AG10803 (cell line): ENCODE measurements at regions not wholly inside any gene's neighbourhood (a gene's known extent, or its start where the extent isn't known, plus 50 kb on each side); places are given as distances from the start of the nearest gene placed in this dataset.

Source experiments
- DNase-seq: peaks from one replicate; pipeline ENCODE4 v3.0.0; 2010; ENCODE audit warnings: low read depth
- H3K4me3 ChIP-seq: 2 replicates; pipeline ENCODE4 v1.5.1; 2011; ENCODE audit warnings: mild to moderate bottlenecking, low read length, control low read depth
- TF ChIP-seq, protein P1 (sequence below): conservative IDR thresholded peaks from 2 replicates; pipeline ENCODE4 v1.5.1; 2011; ENCODE audit warnings: mild to moderate bottlenecking, low read length, control low read depth, inconsistent platforms

GRCh38 chr3:176927280-176927679, 270.0 kb downstream of the TBL1XR1 start:
- TF ChIP-seq, protein P1, sequence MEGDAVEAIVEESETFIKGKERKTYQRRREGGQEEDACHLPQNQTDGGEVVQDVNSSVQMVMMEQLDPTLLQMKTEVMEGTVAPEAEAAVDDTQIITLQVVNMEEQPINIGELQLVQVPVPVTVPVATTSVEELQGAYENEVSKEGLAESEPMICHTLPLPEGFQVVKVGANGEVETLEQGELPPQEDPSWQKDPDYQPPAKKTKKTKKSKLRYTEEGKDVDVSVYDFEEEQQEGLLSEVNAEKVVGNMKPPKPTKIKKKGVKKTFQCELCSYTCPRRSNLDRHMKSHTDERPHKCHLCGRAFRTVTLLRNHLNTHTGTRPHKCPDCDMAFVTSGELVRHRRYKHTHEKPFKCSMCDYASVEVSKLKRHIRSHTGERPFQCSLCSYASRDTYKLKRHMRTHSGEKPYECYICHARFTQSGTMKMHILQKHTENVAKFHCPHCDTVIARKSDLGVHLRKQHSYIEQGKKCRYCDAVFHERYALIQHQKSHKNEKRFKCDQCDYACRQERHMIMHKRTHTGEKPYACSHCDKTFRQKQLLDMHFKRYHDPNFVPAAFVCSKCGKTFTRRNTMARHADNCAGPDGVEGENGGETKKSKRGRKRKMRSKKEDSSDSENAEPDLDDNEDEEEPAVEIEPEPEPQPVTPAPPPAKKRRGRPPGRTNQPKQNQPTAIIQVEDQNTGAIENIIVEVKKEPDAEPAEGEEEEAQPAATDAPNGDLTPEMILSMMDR: no peak
- no peak overlapping the region for H3K4me3 ChIP-seq
- DNase-seq: no peak

GRCh38 chr3:176926688-176927087, 270.6 kb downstream of the TBL1XR1 start:
- TF ChIP-seq, protein P1: no peak
- DNase-seq: no peak
- H3K4me3 ChIP-seq: no peak overlapping the region

DNA sequence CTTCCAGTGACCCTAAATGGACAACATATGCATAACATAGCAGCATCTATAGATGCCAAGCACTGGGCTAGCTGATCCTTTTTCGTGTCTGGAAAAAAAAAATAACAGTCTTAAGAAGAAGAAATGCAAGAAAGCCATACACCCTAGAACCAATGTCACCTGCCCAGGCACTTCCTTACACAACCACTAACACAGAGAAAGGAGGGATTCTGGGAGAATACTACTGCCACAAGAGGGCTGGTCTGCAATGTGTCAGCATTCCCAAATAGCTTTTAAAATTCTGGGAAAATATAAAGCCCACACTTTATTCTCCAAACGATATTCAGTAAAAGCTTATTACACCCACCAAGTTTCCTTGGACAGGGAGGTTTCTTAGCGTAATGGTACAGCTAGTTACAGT, 271.2 kb downstream of the TBL1XR1 start:
- no peak overlapping the region for H3K4me3 ChIP-seq
- TF ChIP-seq, protein P1: no peak
- DNase-seq: no peak

- no peak overlapping the region for H3K4me3 ChIP-seq
- DNase-seq: no peak
- TF ChIP-seq, protein P1: no peak
Observed at GRCh38 chr3:176920766-176921160, 276.5 kb downstream of the TBL1XR1 start.

- TF ChIP-seq, protein P1: no peak
- peak; percentile 5 for DNase-seq
Observed at GRCh38 chr3:176919836-176920765, 277.2 kb downstream of the TBL1XR1 start.

GRCh38 chr3:176916777-176917176, 280.5 kb downstream of the TBL1XR1 start:
- no peak overlapping the region for H3K4me3 ChIP-seq
- TF ChIP-seq, protein P1: no peak
- DNase-seq: no peak

More at GRCh38 chr3:176919836-176920765, 277.2 kb downstream of the TBL1XR1 start:
- H3K4me3 ChIP-seq: no peak overlapping the region

DNA sequence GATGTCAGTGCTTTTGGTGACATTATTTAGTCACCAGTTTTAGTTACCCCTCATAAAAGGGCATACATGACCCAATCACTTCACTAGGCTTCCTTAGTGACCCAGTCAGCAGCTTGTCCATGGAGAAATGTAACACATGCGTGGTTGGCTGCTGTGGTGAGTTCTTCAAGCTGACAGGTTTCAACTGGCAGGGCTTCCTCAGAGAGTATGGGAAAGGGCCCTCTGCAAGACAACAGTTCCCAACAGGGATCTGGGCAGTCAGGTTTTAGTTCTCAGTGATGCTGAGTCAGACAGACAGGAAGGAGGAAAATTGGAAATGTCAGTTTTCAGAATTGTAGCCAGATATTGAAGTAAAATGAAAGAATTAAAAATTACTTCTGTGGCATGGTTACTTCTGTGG, 282.5 kb downstream of the TBL1XR1 start:
- no peak for DNase-seq
- TF ChIP-seq, protein P1: no peak
- H3K4me3 ChIP-seq: no peak overlapping the region
